NOMO-1 (cell line): ENCODE measurements at regions not wholly inside any gene's neighbourhood (a gene's known extent, or its start where the extent isn't known, plus 50 kb on each side); places are given as distances from the start of the nearest gene placed in this dataset.

ENCODE experiments used
- DNase-seq, 2 experiments: peaks; one replicate each; lab custom pipeline; 2025; ENCODE audit not compliant: unreplicated experiment in 2 of 2; lab: John Stamatoyannopoulos, UW

DNA sequence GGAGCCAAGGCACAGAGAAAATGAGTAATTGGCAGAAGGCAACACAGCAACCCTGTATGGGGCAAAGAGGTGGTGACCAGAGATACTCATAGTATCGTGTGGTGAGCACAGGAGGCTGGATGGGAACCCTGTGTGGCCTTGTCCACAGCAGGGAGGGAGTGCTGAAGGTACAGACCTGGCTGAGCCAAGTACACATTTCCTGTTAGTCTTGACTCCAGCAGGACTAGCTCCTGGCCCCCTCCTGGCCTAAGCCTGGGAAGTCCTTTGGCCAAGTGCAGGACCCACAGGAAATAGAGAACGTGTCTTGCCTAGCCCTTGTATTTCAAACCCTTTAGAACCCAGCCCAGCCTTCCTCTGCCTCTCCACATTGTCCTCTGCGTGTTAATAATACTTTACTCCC, 289.8 kb upstream of the PWP1 start:
- DNase-seq: no peak

DNA sequence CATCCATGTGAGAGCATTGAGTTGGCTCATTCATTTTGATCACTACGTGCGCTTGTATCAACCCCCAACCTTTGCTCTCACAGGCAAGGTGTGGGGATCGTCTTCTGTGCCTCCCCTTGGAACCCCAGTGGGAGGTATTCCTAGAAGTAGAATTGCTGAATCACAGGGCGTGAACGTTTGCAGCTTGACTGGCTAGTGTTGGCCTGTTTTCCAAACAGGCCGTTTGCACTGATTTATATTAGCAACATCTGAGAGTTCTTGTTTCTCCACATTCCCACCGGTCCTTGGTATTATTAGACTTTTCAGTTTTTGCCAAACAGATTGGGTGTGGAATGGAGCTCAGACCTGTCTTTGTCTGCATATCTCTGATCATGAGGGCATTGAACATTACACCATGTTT, 288.6 kb upstream of the PWP1 start:
- no peak for DNase-seq

- DNase-seq: no peak
These were observed 287.6 kb upstream of the PWP1 start for GRCh38 chr12:107397890-107398500.

DNA sequence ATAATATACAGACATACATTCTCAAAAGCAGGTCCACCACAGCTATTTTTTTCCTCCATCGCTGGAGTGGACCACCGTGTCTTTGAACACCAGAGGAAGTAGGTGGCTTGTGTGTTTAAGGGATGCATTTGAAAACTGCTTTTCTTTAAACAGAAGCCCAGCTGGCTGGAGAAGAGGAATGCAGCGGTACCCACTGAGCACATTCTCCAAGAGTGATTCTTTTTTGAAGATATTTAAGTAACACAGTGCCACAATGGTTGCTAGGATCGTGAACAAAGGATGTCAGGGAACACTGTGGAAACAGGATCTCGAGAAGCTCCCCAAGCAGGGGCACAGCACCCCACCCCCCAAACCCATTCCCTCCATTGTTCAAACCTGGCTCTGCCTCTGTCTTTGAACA, 286.6 kb upstream of the PWP1 start:
- DNase-seq: no peak

- DNase-seq: peak; percentile 74 to 81
These were observed 284.7 kb upstream of the PWP1 start for GRCh38 chr12:107400686-107401447.

- peak; percentile 25 to 27 for DNase-seq
These were observed 283.3 kb upstream of the PWP1 start for GRCh38 chr12:107402041-107403022.

GRCh38 chr12:107404981-107405380, 280.6 kb upstream of the PWP1 start:
- no peak for DNase-seq

DNA sequence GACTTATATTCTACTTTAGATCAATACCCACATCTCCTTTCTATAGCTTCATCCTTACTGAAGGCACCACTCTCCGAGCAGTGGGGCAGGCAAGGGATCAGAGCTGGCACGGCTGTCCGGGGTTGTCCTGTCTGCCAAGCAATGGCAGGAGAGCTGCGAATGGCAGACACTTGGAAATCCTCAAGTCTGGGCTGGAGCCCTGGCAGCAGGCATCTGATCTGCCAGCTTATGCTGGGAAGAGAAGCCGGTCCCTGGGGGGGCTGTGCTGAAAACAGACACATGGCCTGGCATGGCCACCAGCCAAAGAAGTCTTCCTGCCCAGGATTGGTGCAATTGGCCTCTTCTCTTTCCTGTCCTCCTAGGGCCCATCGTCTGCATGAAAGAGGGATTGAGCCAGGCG, 280.2 kb upstream of the PWP1 start:
- DNase-seq: no peak

DNA sequence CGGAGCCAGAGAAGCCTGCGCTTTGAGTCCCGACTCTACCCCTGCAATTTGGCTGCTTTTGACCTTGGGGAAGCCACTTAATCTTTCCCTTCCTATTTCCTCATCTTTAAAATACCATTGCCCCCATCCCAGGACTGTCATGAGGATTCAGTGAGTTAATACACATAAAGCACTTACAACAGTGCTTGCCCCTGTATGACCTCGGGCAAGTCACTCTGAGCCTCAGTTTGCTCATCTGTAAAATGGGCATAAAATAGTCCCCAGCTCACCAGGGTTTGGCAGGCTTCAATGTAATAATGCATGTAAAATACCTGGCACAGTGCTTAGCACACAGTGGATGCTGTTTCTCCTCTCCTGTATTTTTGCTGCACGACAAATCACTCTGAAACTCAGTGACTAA, 278.7 kb upstream of the PWP1 start:
- no peak for DNase-seq

DNA sequence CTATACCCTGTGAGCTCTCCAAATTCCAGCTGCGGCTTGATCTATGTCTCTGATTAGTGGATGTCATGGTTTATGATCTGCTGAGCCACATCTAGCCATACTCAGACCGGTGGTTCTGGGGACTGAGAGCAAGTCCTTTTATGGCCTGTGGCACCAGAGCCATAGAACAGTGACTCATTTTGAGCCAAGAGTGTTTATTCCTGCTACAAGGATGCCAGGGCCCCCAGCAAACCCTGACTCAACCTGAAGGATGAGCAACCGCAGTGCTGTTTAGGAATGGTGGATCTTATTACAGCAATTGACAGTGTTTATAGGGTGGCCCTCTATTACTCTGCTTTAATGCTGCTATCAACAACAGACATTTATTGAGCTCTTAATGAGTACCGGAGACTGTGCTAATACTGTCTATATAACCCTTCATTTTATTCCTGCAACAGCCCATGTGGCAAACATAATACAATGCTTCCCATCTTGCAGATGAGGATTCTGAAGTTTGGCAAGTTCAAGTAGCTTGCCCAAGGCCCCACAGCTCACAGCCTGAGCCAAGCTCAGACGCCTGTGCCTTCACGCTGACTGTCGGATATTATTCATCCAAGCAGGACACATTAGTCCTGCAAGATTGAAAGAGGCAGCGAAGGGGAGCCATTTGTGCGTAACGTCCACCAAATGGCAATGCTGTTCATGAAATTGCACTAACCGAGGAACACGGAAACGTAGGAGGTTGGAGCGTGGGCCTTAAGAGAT, 273.6 kb upstream of the PWP1 start:
- DNase-seq: no peak

GRCh38 chr12:107415071-107415470, 270.5 kb upstream of the PWP1 start:
- no peak for DNase-seq

DNA sequence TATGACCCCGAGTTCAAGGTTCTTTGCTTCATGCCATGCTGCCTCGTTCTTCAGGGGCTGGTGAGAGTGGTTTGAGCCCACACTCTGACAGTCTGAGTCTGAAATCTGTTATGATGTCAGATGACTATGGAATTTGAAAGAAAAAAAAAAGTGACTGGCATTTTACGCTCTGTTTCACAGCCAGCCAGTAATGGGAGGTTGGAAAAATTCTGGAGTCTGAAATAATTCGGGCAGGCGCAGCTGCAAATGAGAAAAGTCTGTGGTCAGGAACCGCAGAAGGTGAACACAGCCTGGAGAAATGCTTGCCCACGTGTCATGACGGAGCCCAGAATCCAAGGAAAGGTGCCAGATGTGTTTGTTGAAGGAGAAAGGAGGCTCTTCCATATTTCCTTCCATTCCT, 269.8 kb upstream of the PWP1 start:
- no peak for DNase-seq

DNA sequence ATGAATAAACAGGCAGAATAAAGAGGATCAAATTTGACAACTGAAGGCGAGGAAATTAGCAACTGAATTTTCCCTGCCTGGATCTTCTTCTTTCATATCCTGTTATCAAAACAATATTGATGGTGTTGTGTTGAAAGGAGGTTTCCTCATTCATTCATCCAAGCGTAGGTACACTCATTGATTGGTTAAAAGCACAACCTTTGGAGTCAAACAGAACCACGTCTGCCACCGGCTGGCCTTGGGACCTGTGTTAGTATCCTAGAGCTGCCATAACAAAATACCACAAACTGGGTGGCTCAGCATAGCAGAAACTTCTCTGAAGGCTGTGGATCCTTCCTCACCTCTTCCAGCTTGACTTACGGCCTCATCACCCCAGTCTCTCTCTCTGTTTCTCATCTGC, 268.6 kb upstream of the PWP1 start:
- no peak for DNase-seq

DNA sequence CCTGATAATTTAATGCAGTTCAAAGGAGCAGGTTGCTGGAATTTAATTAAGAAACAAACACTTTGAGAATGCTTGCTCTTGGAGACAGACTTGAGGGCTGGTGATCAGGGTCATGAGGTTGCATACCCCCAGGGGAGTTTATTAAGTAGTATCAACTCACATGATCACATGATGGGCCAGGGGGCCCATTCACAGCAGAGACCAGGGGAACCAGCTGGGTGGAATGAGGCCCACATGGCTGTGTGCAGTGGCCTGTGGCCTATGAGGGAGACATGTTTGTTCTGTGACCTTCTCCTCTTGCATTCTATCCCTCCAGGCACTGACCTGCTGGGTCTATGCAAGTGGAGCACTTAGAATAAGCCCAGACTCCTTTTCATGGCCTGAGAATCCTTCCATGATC, 266.6 kb upstream of the PWP1 start:
- DNase-seq: no peak

GRCh38 chr12:107423531-107423930, 262.1 kb upstream of the PWP1 start:
- DNase-seq: no peak

DNA sequence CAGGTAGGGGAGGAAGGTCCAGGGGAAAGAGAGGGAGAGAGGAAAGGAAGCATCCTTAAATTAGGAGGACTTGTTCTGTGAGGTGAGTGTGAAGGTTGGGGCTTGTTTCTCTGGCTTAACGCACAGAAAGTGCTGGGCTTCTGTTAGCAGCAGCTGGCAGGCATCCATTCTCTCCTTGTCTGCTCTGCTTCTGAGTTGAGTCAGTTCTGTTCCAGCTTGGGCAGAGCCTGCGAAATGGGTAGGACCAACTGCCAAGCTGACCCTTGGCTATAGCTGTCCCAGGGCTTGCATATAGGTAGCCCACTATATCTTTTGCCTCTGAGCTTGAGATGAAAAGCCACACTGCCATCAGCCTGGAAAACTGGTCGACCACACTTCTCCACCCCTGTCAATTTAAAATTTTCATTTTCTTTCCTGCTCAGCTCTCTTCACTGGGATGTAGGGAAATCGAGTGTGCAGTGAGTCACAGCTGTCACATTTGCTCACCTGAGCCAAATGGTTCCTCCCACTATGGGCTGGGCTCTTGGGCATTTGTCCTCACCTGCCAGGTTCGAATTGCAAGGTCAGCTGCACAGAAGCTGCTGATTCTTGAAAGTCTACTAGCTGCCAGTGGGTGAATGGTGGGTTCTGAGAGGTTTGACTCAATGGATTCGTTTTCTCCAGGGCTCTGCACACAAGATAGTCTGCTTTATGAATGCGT, 256.4 kb upstream of the PWP1 start:
- DNase-seq: no peak

DNA sequence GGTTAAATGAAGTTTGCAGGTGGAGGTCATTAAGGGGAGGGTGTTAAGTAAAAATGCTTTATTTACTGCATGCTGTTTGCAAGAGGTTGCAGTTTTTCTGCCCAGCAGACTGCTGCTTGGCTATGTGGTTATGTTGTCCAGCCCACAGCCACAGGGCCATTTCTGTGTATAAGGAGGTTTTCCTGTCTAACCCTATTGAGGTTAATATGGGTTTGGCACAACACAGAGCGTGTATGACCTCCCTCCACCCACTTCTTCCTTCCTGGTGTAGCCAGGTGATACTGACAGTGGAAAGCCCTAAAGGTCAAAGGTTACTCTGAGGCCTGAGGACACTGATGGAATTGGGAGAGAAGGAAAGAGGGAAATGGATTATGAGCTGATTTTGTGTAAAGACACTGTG, 253.7 kb upstream of the PWP1 start:
- DNase-seq: no peak

DNA sequence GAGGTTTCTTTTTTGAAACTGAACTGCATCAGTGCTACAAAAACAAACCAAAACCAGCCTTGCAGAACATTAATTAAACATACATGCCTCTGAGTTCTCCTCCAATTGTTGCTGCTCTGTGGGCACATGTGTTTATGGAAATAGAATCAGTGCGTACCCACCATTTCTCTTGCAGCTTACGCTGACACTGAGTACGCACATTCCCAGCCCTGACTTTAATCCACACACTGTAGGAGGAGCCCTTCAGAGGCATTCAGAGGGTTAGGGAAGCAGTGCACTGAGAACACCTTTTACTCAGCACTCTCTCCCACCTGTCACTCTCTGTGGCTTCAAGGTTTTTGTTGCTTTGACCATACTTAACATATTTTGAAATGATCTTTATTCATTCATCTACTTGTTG, 250.5 kb upstream of the PWP1 start:
- DNase-seq: no peak

GRCh38 chr12:107435520-107435919, 250.1 kb upstream of the PWP1 start:
- DNase-seq: no peak

DNA sequence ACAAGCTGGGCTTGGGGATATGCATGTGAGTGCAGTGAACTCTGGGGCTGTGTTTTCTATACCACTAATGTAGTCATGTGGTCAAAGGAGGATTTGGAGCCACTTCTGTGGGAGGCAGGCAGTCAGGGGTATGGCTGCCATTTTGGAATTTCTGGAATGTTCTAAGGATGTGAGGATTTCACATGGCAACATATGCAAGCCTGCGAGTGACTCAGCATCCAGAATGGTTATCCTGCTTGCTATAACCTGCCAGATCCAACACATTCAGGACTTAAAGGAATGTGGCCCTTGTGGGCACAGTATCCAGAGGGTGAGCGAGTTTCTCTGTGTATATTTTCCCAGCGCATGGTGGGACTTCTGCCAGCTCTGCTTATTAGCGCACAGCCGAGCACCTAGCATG, 249.2 kb upstream of the PWP1 start:
- no peak for DNase-seq
